HG03432 (cell line): ENCODE measurements at regions not wholly inside any gene's neighbourhood (a gene's known extent, or its start where the extent isn't known, plus 50 kb on each side); places are given as distances from the start of the nearest gene placed in this dataset.
A peak's percentile ranks its signal among the peaks of the same experiment; 100 is the strongest.

Source experiments
- ATAC-seq: cut with Tn5 transposase; IDR thresholded peaks from one replicate; pipeline ENCODE4 v1.9.1; 2021; ENCODE audit warnings: mild to moderate bottlenecking, moderate library complexity; ENCODE audit not compliant: unreplicated experiment

DNA sequence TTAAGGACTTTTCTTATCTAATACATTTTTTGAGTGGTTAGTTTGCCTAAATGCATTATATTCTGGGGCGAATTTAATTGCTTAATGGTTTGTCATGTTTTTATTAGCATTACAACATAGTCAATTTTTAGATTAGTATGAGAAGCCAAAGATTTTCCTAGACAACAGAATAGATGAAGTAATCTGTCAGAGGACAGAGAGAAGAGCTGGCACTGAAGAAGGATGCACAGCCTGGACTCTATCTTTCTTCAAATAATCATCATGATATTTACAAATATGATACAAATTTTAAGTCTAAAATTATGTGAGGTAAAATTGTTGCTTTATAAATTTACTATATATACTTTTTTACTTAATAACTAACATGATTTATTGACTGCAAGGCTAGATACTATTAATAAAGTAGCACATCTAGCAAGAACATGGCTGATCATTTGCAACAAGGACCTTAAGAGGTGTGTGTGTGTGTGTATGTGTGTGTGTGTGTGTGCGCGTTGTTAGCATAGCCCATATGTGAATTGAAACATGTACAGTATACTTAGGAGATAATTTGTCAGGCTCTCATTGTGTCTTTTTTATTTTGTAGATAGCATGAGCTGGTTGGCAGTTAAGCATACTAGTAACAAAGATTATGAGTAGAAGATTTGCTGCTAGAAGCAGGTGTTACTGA lies 752.2 kb downstream of the DCDC2C start:
- ATAC-seq = no peak

DNA sequence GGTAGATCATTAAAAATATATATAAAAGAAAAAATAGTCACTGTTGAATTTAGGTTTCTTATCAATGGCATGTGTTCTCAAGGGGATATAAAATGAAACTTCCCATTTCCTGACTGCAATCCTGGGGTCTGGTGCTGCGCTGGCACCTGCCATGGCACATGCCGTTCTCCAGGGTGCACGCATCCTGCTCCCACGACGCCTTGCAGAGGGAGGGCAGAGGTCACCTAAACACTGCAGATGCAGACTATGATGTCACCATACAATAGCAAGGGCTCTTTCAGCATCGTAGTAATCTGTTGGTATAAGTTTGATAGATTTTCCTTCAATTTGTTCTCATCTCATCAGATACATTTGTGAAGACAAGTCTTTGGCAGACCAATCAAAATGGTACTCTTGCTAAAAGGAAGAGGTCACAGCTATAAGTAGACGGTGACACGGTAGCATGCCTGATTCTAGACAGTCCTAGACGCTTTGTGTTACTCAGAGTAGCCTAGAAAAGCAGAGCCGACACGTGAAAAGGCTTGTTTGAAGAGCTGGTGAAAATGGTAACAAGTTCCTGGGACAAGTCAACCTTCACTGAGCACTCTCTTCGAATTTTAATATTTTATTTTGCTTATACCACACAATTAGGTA lies 761.4 kb downstream of the DCDC2C start:
- ATAC-seq = no peak

DNA sequence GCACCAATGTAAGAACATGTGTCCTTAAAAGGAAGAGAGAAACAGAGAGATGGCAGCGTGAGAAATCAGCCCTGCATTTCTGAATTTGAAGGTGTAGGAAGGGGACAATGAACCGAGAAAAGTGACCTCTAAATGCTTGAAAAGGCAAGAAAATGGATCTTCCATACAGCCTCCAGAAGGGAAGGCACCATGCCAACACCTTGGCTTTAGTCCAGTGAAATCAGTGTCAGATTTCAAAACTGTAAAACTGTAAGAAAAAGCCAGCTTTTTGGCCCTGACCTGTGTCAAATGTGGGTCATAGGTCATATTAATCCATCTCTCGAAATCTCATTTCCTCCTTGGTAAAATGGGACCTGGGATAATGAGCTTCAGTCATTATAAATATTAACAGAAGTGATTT lies 762.3 kb downstream of the DCDC2C start:
- no peak for ATAC-seq

DNA sequence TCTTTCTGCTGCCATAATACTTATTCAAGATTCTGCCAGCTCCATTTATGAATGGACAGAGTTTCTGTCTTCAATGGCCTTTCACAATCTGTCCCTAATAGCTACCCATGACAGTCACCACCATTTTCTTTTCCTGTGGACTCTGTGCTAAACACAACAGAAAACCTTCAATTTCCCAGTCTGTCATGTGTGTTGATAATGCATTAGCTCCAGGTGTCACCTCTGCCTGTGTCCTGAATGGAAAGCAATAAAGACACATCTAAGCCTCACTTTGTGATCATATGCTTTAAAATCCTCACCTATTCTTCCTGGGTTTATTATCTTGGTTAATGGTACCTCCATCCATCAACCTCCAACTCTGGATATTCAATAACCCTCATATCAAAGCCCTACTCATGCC lies 772.2 kb downstream of the DCDC2C start:
- no peak for ATAC-seq

DNA sequence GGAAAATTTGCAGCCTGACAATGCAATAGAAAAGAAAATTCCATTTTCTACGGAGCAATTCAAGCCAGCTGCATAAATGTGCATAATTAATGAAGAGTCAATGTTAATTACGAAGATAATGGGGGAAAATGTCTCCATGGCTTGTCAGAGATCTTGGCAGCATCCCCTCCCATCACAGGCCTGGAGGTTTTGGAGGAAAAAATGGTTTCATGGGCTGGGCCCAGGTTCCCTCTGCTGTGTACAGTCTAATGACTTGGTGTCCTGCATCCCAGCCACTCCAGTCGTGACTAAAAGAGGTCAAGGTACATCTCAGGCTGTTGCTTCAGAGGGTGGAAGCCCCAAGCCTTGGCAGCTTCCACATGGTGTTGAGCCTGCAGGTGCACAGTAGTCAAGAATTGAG lies 779.7 kb downstream of the DCDC2C start:
- no peak for ATAC-seq

DNA sequence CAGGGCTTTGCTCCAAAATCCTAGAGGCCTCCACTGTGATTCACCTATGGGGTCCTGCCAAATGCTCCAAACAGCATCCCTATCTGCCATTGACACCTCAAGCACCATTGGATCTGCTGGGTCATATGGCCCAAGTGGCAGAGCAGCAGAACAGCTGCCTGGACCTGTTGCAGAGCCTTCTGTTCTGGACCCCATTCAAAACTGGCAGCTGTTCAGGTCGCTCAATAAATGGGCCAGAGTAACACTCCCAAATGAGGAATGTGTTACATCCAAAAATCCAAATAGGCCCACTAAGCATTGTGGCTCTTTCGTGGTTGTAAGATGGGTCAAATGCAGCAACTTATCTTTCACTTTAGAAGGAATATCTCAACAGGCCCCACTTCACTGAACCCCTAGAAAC lies 783.6 kb downstream of the DCDC2C start:
- ATAC-seq = no peak

DNA sequence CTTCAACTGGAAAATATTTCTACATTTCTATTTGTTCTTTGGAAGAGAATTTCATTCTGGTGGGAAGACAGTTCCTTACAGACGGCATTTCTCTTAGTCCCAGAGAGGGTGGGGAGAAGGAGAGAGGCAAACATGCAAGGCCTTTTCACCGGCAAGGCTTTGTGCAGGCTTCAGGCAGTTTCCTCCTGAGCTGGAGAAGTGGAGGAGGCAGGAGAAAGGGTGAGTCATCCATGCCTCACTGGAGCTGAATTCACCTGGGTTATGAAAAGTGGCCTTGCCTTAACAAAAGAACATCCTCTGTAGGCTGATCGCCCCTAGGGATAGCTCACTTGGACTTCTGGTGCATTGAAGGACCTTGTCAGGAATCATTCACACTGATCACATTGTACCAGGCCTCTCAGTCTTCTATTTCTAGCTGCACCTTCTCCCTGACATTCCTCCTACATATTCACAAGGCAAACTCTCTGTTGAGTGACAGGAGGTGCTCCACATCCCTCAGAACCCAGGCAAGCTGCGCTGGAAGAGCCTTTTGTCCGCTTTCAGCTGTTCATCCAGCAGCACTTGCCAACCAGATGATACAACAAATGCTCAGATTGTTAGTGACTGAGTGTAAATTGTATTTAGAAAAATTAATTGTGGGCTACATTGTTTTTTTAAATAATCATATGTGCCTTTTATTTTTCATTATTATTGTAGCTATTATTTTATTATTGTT lies 796.1 kb downstream of the DCDC2C start:
- ATAC-seq = no peak

DNA sequence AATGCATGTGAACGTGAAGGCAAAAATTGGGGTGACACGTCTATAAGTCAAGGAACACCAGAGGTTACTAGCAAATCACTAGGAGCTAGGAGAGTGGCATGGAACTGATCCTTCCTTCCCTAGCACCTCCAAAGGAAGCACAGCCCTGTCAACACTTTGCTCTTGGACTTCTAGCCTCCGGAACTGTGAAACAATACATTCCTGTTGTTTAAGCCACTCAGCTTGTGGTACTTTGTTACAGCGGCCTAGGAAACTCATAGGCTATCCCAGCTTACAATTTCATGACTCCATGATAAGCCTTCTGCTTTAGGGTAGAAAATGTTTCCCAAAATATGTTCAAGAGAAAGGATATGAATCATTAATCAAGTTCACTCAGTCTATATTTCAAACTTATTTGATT lies 798.1 kb downstream of the DCDC2C start:
- no peak for ATAC-seq

DNA sequence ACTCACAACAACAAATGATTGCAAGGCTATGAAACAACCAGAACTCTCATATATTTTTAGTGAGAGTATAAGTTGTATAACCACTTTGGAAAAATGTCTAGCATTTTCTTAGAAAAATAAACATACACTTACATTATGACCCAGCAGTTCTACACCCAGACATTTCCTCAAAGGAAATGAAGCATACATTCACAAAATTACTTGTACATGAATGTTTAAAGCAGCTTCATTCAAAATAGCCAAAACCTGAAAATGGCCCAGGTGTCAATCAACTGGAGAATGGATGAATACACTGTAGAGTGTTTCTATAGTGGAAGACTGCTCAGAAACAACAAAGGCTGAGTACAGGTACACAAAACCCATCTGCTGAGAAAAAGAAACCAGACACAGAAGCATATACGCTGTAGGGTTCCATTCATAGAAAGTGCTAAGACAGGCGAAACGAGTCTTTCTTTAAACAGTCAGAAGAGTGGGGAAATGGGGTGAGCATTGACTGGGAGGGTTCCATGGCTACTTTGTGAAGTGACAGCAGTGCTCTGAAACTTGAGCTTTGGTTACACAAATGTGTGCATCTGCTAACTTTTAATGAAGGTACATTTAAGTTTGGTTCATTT lies 799.0 kb downstream of the DCDC2C start:
- no peak for ATAC-seq

DNA sequence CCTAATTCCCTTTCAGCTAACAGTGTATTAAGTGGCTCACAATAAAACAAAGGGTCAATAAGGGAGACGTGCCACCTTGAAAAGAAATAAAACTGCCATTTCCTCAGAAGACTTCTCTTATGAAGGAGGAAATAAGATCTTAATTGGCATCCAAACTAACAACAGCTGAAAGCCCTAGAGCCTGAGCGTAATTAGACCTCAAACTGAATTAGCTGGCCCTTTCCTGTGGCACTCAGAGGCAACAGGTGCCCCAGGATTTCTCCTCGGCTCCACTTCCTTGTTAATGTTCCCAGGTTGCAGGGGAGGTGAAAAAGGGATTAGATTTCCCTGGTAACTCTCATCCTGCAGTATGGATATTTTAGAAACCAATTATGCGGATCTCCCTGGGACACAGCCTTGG lies 804.3 kb downstream of the DCDC2C start:
- no peak for ATAC-seq

DNA sequence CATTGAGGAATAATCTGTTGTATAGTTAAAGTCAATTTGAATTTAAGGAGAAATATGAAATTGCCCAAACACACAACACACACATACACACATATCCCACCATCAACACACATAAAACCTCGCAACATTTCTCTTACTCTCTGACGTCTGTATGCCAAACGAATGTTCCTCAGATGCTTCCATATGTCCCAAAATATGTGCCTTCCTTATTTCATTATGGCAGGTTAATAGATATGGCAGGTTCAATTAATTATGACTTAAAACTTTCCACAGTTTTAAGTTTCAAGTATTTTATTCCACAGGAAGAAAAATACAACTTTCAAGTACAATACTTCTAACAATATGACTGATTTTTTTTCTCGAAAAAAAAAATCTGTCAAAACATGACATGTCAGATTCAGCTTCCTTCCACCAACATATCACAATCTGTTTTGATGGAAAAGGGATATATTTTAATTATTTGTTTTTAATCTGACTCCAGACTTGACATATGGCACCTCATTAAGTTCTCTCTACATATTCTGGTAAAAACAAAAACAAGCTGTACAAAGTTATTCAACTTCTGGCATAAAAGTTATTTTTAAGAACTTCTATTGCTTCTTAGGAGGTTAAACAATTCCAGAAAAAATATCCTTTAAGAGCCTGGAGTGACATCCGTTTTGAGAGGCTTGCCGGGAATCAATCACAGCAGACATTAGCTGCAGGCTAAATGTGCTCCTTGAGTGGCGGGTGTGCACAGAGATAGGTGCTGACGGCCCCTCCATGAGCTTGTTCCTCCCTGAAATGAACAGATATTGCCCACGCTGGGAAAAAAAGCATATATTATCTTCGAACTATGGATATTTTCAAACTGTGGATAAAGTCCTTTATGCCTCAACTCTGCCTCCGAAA lies 812.7 kb downstream of the DCDC2C start:
- ATAC-seq = no peak

DNA sequence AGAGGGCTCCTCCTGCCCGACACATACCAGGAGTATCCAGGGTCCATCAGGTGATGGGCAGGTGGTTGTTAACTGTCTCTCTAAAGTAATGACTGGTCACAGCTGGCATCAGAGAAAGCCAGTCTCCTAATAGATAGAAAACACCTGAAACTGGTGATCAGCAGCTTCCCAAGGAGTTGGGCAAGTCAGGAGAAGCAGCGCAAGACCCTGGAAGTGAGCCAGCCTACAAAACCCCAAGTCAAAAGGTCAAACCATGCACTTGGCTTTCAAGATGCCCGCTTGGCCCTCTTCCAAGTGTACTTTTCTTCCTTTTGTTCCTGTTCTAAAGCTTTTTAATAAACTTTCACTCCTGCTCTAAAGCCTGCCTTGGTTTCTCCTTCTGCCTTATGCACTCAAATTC lies 815.2 kb downstream of the DCDC2C start:
- no peak for ATAC-seq

DNA sequence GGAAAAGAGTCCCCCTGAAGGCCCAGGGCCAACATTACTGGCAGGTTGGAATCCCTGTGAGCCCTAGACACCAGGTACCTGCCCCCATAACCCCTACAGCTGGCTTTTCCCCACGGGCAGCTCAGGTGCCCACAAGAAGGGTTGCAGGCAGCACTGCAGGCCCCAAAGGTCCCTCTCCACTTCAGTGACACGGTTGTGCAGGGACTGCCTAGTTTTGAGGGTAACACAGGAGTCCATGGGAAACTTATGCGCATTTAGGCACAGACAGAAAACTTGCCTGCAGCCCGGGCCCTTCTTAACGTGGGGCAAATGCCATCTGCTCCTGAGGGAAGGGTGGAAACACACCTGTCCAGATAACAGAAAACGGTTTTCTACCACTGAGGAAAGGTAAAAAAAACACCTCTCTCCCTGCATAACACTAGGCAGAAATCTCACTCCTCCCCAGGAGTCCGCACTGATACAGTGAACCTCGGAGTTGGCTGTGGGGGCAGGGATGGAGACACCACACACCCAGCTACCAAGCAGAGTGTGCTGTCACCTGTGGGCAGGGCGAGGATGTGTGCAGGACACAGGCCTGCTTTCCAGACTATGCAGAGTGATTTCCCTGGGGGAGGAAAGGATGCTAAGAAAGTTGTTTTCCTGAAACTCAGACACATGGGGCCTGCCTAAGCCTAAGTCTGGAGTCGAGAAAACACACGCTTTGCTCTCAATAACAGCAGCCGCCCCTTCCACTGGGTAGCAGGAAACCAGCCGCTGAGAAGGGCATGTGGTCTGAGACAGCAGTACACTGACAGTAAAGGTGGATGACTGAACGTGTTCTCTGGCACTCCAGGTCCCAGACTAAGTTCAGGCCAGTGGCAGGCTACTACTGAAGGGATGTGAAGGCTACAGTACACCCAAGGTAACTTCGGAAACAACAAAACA lies 819.4 kb downstream of the DCDC2C start:
- no peak for ATAC-seq

DNA sequence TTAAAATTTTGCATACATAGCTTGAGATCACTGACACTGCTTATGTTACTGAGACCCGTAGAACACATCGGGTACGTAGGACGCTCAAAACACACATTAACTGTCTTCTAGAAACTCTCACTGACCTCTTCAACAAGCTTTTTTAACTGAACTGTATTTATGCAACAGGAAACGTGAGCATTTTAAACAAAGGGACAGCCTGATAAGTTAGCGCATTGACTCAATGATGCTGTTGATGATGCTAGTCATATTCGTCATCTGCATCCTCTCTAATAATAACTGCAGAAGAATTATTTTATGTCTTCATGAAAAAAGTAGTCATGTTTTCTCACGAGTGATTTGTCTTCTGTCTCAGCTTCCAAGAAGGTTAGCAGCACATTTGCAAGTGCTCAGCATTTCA lies 824.0 kb downstream of the DCDC2C start:
- ATAC-seq = no peak

DNA sequence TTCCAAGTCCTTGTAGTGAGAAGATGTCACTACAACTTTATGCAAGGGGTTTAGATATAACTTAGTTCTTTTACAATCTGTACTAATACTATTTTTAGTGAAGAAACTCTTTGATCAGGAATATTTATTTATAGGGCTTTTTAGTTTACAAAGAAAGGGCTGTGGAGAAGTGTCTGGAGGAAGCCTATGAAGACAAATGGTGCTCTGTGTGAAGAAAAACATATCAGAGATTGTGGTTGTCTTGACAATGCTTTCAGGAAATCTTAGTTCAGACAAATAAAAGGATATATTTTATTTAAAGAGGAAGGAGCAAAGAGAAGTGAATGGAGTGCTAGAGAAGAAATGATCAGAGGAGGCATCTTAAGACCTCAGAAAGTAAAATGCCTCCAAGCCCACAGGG lies 824.9 kb downstream of the DCDC2C start:
- no peak for ATAC-seq

DNA sequence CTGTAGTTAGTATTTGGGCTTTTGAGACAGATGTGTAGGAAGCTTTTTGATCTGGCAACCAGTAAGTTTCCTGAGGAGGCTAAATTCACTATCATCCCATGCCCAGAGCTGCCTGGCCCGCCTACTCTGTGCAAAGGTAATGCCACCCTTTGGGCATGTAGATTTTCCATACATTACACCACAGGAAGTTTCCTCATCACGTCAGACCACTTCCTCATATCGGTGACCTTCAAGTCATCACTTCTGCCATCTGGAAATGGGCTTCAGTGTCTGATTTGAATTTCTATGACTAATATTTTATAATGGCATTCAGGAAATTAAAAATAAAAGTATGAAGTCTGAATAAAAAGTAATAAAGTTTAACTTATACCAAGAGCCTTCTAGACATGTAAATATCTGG lies 825.4 kb downstream of the DCDC2C start:
- ATAC-seq = no peak

DNA sequence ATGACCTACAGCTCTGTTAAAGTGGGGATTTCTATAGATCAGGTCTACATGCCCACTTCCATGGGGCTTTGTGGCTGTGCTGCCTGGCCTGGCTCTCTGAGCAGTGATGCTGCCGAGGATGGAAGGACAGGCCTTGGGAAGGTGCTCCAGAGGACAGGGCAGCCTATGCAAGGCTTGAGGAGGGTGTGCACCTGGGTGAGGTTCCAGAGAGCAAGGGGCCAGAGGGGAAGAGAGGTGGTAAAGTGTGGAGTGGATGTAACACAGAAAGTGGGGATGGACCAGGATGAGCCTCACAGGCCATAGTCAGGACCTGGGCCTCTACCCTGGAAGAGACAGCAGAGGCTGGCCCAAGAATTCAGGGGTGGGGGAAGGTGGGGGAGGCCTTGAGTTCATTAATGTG lies 826.4 kb downstream of the DCDC2C start:
- ATAC-seq = no peak

DNA sequence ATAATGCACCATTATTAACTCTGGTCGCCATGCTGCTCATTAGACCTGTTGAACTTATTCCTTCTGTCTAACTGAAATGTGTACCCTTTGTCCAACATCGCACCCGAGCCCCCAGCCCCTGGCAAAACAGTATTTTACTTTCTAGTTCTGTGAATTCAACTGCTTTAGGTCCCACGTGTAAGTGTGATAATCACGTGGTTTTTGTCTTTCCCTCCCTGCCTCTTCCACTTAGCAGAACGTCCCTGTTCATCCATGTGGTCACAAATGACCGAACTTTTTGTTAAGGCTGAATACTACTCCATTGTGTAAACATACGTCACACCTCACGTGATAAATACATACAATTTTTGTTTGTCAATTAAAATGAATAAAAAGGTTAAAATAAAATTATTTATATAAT lies 826.9 kb downstream of the DCDC2C start:
- ATAC-seq = no peak

DNA sequence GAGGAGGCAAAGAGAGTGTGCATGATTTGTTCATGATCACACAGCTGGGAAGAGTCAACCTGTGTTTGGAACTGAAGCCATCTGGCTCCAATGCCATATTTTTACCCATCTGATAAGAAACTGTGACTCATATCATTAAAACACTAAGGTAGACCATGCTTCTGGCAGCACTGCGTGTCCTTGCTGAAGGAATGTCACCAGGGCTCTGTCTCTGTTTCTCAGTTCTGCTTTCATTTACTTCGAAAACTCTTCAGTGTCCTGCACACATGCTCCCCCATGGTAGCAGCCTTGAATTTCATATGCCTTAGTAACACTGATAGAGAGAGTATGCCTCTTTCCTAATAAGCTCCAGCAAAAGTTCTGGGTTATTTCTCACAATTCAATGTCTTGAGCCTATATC lies 830.4 kb downstream of the DCDC2C start:
- ATAC-seq = peak; percentile 50

DNA sequence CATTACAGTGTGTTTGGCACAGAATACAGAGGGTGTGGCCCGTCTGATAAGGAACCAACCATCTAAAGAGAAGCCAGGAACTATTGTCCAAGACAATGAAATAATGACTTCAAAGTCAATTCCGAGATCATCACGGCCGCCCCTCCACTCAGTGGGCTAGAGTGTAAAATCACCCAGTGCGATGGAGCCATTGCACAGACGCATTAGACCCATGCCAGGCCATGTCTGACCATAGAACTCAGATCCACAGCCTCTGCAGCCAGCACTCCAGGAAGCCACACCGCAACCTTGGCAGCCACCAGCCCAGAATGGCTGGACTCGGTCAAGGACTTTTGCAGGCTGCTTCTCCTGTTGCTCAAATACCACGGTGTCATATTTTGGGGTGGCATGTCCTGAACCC lies 835.7 kb downstream of the DCDC2C start:
- no peak for ATAC-seq
